Transverse colon (tissue), 4 donors: ENCODE measurements at regions not wholly inside any gene's neighbourhood (a gene's known extent, or its start where the extent isn't known, plus 50 kb on each side); places are given as distances from the start of the nearest gene placed in this dataset.
"Not testable (repeated sequence)": the region's sequence is repeated elsewhere in the genome, so short reads cannot be mapped to it uniquely, and the experiment has no call there.

ENCODE experiments used
- DNase-seq: peaks from one replicate; pipeline ENCODE4 v3.0.0-alpha.2; 2019
- H3K27ac ChIP-seq, 4 donors: fragments of 200-600 bp; sonication (generic); 2 replicates each; pipeline ENCODE4 v1.5.1; 2016 to 2018; ENCODE audit warnings: inconsistent platforms in 4 of 4
- H3K27me3 ChIP-seq: fragments of 200-600 bp; sonication (generic); 2 replicates; pipeline ENCODE4 v1.5.1; 2017; ENCODE audit warnings: inconsistent platforms
- H3K36me3 ChIP-seq, 4 donors: fragments of 200-600 bp; sonication (generic); 2 replicates each; pipeline ENCODE4 v1.5.1; 2017 to 2019; ENCODE audit warnings: inconsistent platforms in 4 of 4
- H3K4me1 ChIP-seq, 4 donors: fragments of 200-600 bp; sonication (generic); 2 replicates each; pipeline ENCODE4 v1.5.1; 2017 to 2020; ENCODE audit warnings: inconsistent platforms in 4 of 4
- H3K4me3 ChIP-seq, 4 donors: fragments of 200-600 bp; sonication (generic); 1 replicate in 1 of 4; 2 replicates in 3 of 4; pipeline versions ENCODE4 v1.5.1 to v1.6.1; 2017 to 2019; ENCODE audit warnings: inconsistent platforms in 4 of 4
- H3K9me3 ChIP-seq, 2 donors: fragments of 200-600 bp; sonication (generic); 2 replicates each; pipeline ENCODE4 v1.5.1; 2017 to 2019; ENCODE audit warnings: inconsistent platforms in 2 of 2
- EP300 ChIP-seq: sonication (generic); formaldehyde crosslinking; IDR thresholded peaks from one replicate; pipeline ENCODE4 v1.6.1; 2017; ENCODE audit warnings: antibody characterized with exemption, low read depth
- POLR2A ChIP-seq: fragments of 450-650 bp; IDR thresholded peaks from one replicate; pipeline ENCODE4 v1.6.1; 2016; ENCODE audit warnings: antibody characterized with exemption, mild to moderate bottlenecking, moderate library complexity
- POLR2AphosphoS5 ChIP-seq, 3 donors: sonication (generic); formaldehyde crosslinking; IDR thresholded peaks; one replicate each; pipeline ENCODE4 v1.6.1; 2016; ENCODE audit warnings: antibody characterized with exemption in 3 of 3
- WGBS, 2 donors: methylation state at CpG; one replicate each; pipeline ENCODE4 v1.1.5; 2018; ENCODE audit warnings: low coverage in 1 of 2; 5-methylcytosine and 5-hydroxymethylcytosine counted together
- in situ Hi-C, 4 donors: fragments of 200-750 bp; cut with MboI; loops; one replicate each; pipeline versions ENCODE4 v1.15.0 to v1.15.1; 2017; ENCODE audit warnings: low sequenced_read_pairs in 3 of 4, low pct_ligation_motif_present in 1 of 4, low pct_unique_long_range_greater_than_20kb in 1 of 4
- intact Hi-C: fragments of 100-400 bp; cut with DNase I; formaldehyde crosslinking; loops from one replicate; pipeline ENCODE4 v1.15.1; 2023; ENCODE audit warnings: low total_unique reads
- TF ChIP-seq, protein P1 (sequence below), 5 experiments: fragments of 200-600 bp in 3 of 5; fragments of 450-650 bp in 2 of 5; sonication (generic) in 3 of 5; IDR thresholded peaks; 1 replicate in 2 of 5; 2 replicates in 3 of 5; pipeline ENCODE4 v1.5.1; 2016 to 2017; ENCODE audit warnings: antibody characterized with exemption in 5 of 5, inconsistent platforms in 3 of 5, mild to moderate bottlenecking in 2 of 5, moderate library complexity in 1 of 5

DNA sequence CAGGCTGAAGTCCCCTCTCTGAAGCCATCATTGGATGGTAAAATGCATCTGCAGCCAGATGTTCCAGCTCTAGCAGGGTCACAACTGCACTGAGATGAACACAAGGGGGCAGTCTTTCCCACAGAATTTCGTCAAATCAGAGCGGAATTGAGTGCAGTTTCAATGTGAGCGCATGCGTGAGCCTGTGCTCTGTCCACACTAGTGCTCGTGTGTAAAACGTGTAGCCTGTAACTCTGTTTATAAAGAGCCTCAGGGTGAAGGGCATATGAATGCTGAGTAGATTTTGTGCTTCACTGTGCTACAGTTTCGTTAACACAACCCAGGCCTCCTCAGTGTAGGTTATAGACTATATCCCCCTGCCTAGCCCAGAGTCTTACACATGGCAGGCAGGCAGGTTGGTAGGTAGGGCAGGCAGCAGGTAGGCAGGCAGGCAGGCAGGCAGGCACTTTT, 92.7 kb upstream of the GOLGA6L4 start:
- WGBS, 2 donors: 6% methylated on average over 7 of the region's 7 CpGs; no CpG with 5 or more reads in 1 of the 2 donors
- no peaks in the 10 kb centered on the region for H3K27me3 ChIP-seq

DNA sequence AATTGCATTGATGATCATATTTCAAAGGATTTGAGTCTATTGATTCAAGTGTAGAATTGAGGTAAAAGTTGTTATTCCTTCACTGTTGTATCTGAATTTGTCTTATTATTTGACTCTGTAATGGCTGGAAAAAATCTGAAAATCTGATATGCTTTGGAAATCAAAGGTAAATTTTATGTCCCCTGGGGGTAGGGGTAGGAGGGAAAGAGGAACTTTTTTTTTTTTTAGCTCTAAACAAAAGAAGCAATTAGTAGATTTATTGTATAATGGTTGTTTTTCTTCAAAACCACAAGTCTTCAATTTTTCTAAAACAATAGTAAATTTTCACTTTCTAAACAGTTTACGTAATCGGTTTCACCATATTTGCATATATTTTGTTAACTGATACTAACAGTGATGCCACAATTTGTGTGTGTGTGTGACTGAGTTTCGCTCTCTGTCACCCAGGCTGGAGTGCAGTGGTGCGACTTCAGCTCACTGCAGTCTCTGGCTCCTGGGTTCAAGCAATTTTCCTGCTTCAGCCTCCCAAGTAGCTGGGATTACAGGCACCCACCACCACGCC, 91.7 kb upstream of the GOLGA6L4 start:
- no peaks in the 10 kb centered on the region for H3K27me3 ChIP-seq
- H3K4me3 ChIP-seq: no peak overlapping the region
- DNase-seq: no peak
- intact Hi-C loops: no loop called here
- TF ChIP-seq POLR2A: no peak
- peaks cover 0 to 3% (median 0%) of the 10 kb centered on the region in 4 donors for H3K4me1 ChIP-seq
- H3K9me3 ChIP-seq: no peaks in the 10 kb centered on the region
- in situ Hi-C loops: no loop called here
- H3K27ac ChIP-seq: no peak overlapping the region
- no peaks in the 10 kb centered on the region for H3K36me3 ChIP-seq
- 69 to 84% methylated on average over 5 of the region's 5 CpGs for WGBS, 2 donors

More for the DNA sequence above, 92.7 kb upstream of the GOLGA6L4 start:
- TF ChIP-seq, protein P1, sequence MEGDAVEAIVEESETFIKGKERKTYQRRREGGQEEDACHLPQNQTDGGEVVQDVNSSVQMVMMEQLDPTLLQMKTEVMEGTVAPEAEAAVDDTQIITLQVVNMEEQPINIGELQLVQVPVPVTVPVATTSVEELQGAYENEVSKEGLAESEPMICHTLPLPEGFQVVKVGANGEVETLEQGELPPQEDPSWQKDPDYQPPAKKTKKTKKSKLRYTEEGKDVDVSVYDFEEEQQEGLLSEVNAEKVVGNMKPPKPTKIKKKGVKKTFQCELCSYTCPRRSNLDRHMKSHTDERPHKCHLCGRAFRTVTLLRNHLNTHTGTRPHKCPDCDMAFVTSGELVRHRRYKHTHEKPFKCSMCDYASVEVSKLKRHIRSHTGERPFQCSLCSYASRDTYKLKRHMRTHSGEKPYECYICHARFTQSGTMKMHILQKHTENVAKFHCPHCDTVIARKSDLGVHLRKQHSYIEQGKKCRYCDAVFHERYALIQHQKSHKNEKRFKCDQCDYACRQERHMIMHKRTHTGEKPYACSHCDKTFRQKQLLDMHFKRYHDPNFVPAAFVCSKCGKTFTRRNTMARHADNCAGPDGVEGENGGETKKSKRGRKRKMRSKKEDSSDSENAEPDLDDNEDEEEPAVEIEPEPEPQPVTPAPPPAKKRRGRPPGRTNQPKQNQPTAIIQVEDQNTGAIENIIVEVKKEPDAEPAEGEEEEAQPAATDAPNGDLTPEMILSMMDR (IDR thresholded peaks at IDR 0.05): peak; percentile 76 to 87 (median 81)
- TF ChIP-seq POLR2AphosphoS5 (IDR thresholded peaks at IDR 0.05): no peak
- DNase-seq: peak; percentile 78
- no peaks in the 10 kb centered on the region for H3K36me3 ChIP-seq
- H3K4me3 ChIP-seq: no peak overlapping the region
- H3K27ac ChIP-seq: no peak overlapping the region
- peaks cover 0 to 3% (median 0%) of the 10 kb centered on the region in 4 donors for H3K4me1 ChIP-seq
- no peaks in the 10 kb centered on the region for H3K9me3 ChIP-seq
- in situ Hi-C loops (no loop called here), intact Hi-C loops (no loop called here)

DNA sequence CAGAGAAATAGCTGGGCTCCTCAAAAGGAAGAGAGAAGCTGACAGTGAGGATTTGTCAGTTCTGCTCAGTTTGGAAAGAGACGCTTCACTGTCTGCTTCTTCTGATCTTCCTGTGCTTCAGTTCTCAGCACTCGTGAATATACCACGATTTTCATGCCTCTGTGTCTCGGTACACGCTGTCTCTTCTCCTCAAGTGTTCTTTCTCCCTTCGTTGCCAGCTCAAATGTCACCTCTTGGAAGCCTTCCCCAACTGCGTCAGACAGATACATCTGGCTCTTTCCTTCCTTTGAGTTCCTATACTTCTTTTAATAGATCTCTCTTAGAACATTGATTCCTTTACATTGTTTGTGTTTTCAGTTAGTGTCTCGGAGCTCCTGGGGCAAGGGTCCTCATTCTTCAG, 90.6 kb upstream of the GOLGA6L4 start:
- in situ Hi-C loops, H3K36me3 ChIP-seq, intact Hi-C loops, H3K4me3 ChIP-seq, H3K4me1 ChIP-seq, DNase-seq, H3K9me3 ChIP-seq, H3K27me3 ChIP-seq: not testable (repeated sequence)
- H3K27ac ChIP-seq: peak overlapping the region in 1 of 4 donors; percentile 48
- WGBS, 2 donors: 51 to 60% methylated on average over 7 to 8 of the region's 8 CpGs

DNA sequence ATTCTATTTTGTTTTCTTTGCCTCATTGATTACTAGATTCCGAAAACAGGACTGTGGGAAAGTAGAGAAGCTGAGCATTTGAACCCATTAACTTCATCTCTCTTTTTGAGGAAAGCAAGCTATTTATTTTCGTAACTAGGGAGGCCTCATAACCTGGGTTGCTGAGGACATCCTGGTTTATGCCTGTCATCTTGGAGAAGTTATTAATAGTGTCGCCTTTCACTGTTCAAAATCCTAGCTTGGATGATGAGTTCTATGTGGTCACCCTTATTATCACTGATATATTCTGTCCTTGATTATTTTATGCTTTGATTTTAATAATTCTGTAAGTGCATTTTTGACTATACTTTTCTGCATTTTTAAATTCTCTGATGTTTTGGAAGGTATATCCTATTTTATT, 89.3 kb upstream of the GOLGA6L4 start:
- H3K4me3 ChIP-seq, intact Hi-C loops, H3K27me3 ChIP-seq, in situ Hi-C loops, H3K4me1 ChIP-seq, H3K27ac ChIP-seq, H3K9me3 ChIP-seq, H3K36me3 ChIP-seq, DNase-seq: not testable (repeated sequence)
- 93 to 96% methylated on average over 3 of the region's 3 CpGs for WGBS, 2 donors

DNA sequence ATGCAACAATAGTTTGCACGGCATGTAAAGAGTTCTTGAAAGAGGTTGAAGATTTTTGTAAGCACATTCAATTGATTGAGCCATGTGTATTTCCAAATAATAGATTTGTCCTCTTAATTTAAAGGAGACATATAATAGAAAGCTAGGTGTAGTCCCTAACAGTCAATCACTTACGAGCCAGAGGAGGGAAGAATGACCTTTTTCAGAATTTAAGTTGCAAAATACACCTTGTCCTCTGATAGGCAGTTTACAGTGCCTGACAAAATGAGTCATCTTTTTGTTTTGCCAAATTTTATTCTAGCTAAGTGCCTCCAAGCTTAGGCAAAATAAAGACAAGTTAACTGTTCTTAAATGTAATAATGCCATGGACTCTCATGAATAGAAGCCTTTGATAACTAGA, 88.3 kb upstream of the GOLGA6L4 start:
- H3K36me3 ChIP-seq, H3K9me3 ChIP-seq, H3K4me3 ChIP-seq, H3K4me1 ChIP-seq, DNase-seq, H3K27me3 ChIP-seq, intact Hi-C loops, H3K27ac ChIP-seq, in situ Hi-C loops: not testable (repeated sequence)
- WGBS, 2 donors: 75% methylated on average over 1 of the region's 2 CpGs; no CpG with 5 or more reads in 1 of the 2 donors

DNA sequence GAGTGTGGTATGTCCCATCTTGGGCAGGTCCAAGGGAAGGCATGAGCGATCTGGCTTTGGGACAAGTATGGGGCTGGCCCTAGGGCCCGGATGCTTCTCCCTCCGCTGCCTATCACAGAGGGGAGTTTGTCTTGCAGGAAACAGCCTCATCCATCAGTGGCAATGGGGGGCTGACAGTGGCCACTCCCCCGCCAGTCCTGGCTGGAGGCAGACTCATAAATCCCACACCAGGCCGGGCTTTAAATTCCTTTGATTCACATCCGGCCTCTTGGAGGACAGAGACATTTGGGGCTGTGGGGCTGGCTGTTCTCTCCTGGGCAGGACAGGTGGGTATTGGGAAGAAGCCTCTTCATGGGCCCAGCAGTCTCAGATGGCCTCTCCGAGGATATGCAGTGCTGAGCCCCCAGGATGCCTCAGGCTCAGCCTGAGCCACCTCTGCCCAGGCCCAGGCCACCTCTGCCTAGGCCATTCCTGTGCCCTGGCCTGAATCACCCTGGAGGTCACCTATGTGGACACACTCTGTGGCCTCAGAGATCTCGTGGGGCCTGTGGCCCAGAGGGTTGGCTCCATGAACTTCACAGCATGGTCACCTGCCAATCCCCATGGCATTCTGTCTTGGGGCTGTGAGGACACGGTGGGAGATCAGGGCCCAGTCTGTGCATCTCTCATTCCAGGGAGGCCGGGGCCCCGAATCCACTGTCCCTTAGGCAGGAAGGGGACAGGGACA, 84.2 kb upstream of the GOLGA6L4 start:
- no peaks in the 10 kb centered on the region for H3K36me3 ChIP-seq
- WGBS, 2 donors: 94% methylated on average over 7 of the region's 11 CpGs; no CpG with 5 or more reads in 1 of the 2 donors
- H3K27me3 ChIP-seq: no peaks in the 10 kb centered on the region
- in situ Hi-C loops: no loop called here
- DNase-seq: no peak
- H3K4me3 ChIP-seq: no peak overlapping the region
- no peak overlapping the region for H3K27ac ChIP-seq
- no peak for TF ChIP-seq EP300
- no peak for TF ChIP-seq POLR2A
- intact Hi-C loops: no loop called here
- H3K4me1 ChIP-seq: no peaks in the 10 kb centered on the region
- H3K9me3 ChIP-seq: no peaks in the 10 kb centered on the region

DNA sequence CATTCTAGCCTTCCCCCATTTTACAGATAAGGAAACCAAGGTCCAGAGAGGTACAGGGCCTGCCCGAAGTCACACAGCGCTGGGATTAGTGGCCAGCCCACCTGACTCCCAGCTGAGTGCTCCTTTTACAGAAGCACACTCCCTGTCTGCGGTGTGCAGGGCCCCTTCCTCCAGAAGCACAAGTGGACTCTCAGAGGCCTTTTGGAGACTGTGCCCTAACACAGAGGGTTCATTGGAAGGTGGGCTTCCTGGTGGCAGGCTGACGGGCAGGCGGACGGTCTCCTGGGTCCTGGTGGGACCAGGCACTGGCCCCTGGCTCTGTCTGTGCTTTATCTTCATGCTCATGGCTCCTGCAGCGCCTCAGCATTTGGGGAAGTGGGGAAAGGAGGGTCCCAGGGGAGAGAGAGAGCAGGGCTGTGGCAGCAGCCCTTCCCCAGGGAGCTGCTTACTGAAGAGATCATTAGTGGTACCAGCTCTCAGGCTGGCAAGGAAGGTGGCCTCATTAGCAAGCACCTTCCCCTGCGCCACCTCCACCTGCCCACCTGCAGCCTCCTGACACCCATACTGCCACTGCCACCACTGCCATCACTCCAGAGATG, 83.1 kb upstream of the GOLGA6L4 start:
- 90% methylated on average over 7 of the region's 8 CpGs; no CpG with 5 or more reads in 1 of the 2 donors for WGBS, 2 donors
- H3K9me3 ChIP-seq, intact Hi-C loops, H3K27ac ChIP-seq, H3K4me3 ChIP-seq, in situ Hi-C loops, H3K36me3 ChIP-seq, H3K4me1 ChIP-seq, DNase-seq, H3K27me3 ChIP-seq: not testable (repeated sequence)

DNA sequence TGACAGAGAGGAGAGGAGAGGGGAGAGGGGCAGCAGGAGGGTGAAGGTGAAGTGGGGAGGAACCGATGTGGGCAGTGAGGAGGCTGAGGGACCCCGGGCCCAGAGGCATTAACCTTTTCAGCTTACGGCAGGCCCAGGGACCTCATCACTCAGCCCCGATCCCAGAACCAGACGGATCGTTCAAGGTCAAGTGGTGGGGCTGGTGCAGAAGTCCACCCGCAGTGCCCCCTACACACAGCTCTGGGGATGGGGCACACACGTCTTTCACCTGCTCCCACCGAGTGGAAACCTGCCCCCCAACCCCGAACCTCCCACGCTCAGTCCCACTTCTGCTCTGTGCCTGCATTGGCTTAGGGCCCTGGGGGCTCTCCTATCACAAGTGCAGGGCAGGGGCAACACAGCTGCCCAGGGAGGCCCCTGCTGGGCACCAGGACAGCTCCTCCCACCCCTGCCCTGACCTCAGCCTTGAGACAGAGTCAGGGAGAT, 81.9 kb upstream of the GOLGA6L4 start:
- DNase-seq, H3K4me3 ChIP-seq, H3K27ac ChIP-seq, in situ Hi-C loops, H3K36me3 ChIP-seq, intact Hi-C loops, H3K27me3 ChIP-seq, H3K9me3 ChIP-seq, H3K4me1 ChIP-seq: not testable (repeated sequence)
- 84% methylated on average over 10 of the region's 11 CpGs; no CpG with 5 or more reads in 1 of the 2 donors for WGBS, 2 donors

DNA sequence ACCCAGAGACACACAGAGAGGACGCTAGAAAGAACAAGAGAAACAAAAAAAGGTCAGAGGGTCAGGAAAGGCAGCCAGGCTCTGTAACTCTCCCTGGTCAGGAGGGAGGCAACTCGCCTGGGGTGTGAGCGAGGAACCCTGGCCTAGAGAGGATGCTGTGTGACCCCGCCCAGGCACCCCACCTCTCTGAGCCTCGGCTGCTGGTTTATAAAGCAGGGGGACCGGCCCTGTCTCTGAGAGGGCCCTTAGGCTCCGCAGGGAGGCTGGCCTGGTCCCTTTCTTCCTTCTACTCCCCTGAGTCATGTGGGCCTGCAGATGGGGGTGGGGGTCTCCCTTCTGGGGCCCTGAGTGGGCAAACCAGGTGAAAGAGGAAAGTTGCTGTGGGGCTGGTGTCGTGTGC, 81.3 kb upstream of the GOLGA6L4 start:
- H3K36me3 ChIP-seq, DNase-seq, H3K4me3 ChIP-seq, in situ Hi-C loops, H3K4me1 ChIP-seq, H3K27me3 ChIP-seq, H3K27ac ChIP-seq, H3K9me3 ChIP-seq, intact Hi-C loops: not testable (repeated sequence)
- 66 to 90% methylated on average over 3 to 8 of the region's 8 CpGs for WGBS, 2 donors
